ENCODE measurements at regions not wholly inside any gene's neighbourhood (a gene's known extent, or its start where the extent isn't known, plus 50 kb on each side); places are given as distances from the start of the nearest gene placed in this dataset.
A peak's percentile ranks its signal among the peaks of the same experiment; 100 is the strongest.
"Not testable (repeated sequence)": the region's sequence is repeated elsewhere in the genome, so short reads cannot be mapped to it uniquely, and the experiment has no call there.

- TF ChIP-seq, protein P1, sequence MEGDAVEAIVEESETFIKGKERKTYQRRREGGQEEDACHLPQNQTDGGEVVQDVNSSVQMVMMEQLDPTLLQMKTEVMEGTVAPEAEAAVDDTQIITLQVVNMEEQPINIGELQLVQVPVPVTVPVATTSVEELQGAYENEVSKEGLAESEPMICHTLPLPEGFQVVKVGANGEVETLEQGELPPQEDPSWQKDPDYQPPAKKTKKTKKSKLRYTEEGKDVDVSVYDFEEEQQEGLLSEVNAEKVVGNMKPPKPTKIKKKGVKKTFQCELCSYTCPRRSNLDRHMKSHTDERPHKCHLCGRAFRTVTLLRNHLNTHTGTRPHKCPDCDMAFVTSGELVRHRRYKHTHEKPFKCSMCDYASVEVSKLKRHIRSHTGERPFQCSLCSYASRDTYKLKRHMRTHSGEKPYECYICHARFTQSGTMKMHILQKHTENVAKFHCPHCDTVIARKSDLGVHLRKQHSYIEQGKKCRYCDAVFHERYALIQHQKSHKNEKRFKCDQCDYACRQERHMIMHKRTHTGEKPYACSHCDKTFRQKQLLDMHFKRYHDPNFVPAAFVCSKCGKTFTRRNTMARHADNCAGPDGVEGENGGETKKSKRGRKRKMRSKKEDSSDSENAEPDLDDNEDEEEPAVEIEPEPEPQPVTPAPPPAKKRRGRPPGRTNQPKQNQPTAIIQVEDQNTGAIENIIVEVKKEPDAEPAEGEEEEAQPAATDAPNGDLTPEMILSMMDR (IDR thresholded peaks at IDR 0.05; ENCODE audit: low read depth, low read length, missing control alignments): no peak
Measured at GRCh38 chr7:113030489-113030888, 56.1 kb downstream of the GPR85 start.

GRCh38 chr7:113026941-113027340 lies 59.7 kb downstream of the GPR85 start:
- TF ChIP-seq, protein P1 (IDR thresholded peaks at IDR 0.05; ENCODE audit: low read depth, low read length, missing control alignments): no peak
- no peak overlapping the region for H3K4me3 ChIP-seq (replicated peaks; ENCODE audit: low read depth, low read length)
- DNase-seq (ENCODE audit: extremely low read depth, low read depth): no peak

More at GRCh38 chr7:113030489-113030888, 56.1 kb downstream of the GPR85 start:
- H3K4me3 ChIP-seq (replicated peaks; ENCODE audit: low read depth, low read length): no peak overlapping the region
- no peak for DNase-seq (ENCODE audit: extremely low read depth, low read depth)

- not testable (repeated sequence) for H3K4me3 ChIP-seq (replicated peaks; ENCODE audit: low read depth, low read length); DNase-seq (ENCODE audit: extremely low read depth, low read depth)
Measured at GRCh38 chr7:113017144-113017857, 69.3 kb downstream of the GPR85 start.

GRCh38 chr7:113015034-113015645 lies 71.5 kb downstream of the GPR85 start:
- TF ChIP-seq, protein P1 (IDR thresholded peaks at IDR 0.05; ENCODE audit: low read depth, low read length, missing control alignments): peak; percentile 14
- H3K4me3 ChIP-seq (replicated peaks; ENCODE audit: low read depth, low read length): no peak overlapping the region
- no peak for DNase-seq (ENCODE audit: extremely low read depth, low read depth)

GRCh38 chr7:113013761-113014449 lies 72.7 kb downstream of the GPR85 start:
- TF ChIP-seq, protein P1 (IDR thresholded peaks at IDR 0.05; ENCODE audit: low read depth, low read length, missing control alignments): no peak
- H3K4me3 ChIP-seq (replicated peaks; ENCODE audit: low read depth, low read length): no peak overlapping the region
- DNase-seq (ENCODE audit: extremely low read depth, low read depth): no peak

- DNase-seq (ENCODE audit: extremely low read depth, low read depth); H3K4me3 ChIP-seq (replicated peaks; ENCODE audit: low read depth, low read length): not testable (repeated sequence)
Measured at GRCh38 chr7:113012862-113013261, 73.8 kb downstream of the GPR85 start.

- DNase-seq (ENCODE audit: extremely low read depth, low read depth): no peak
- TF ChIP-seq, protein P1 (IDR thresholded peaks at IDR 0.05; ENCODE audit: low read depth, low read length, missing control alignments): no peak
- no peak overlapping the region for H3K4me3 ChIP-seq (replicated peaks; ENCODE audit: low read depth, low read length)
Measured at GRCh38 chr7:113010377-113010776, 76.2 kb downstream of the GPR85 start.
